ENCODE measurements at regions not wholly inside any gene's neighbourhood (a gene's known extent, or its start where the extent isn't known, plus 50 kb on each side); places are given as distances from the start of the nearest gene placed in this dataset.
"Not testable (repeated sequence)": the region's sequence is repeated elsewhere in the genome, so short reads cannot be mapped to it uniquely, and the experiment has no call there.

DNA sequence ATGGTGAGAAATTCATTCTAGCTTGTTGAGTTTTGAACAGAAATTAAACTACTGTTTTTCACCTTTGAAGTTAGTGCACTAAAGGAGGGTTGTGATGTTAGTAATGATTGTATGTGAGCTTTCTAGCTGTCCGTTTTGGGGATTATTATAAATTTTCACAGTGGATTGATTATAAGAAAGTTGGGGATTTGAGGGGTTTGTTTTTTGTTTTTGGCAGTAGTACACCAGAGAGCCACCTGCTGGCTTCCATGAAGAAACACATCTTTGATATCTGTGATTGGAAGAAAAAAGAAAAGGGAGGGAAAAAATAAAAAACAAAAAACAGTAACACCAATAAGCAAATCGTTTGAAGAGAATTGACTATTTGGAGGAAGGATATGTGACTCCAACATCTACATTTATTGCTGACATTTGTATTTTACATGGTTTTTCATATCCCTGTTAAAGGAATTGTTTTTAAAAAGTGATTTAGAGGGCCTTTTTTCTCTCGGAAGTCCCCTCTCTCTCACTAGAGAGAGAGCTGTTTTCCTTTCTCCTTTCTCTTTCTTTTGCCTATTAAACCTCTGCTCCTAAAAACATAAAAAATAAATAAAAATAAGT lies 1469.5 kb upstream of the GOT2 start:
- Histone ChIP-seq H3K36me3 (no peaks in the 10 kb centered on the region), H3K4me1 (no peaks in the 10 kb centered on the region), H3K27ac (no peak overlapping the region), H3K9me3 (no peaks in the 10 kb centered on the region), H3K27me3 (no peaks in the 10 kb centered on the region), H3K4me3 (no peak overlapping the region)
- TF ChIP-seq, protein P1, sequence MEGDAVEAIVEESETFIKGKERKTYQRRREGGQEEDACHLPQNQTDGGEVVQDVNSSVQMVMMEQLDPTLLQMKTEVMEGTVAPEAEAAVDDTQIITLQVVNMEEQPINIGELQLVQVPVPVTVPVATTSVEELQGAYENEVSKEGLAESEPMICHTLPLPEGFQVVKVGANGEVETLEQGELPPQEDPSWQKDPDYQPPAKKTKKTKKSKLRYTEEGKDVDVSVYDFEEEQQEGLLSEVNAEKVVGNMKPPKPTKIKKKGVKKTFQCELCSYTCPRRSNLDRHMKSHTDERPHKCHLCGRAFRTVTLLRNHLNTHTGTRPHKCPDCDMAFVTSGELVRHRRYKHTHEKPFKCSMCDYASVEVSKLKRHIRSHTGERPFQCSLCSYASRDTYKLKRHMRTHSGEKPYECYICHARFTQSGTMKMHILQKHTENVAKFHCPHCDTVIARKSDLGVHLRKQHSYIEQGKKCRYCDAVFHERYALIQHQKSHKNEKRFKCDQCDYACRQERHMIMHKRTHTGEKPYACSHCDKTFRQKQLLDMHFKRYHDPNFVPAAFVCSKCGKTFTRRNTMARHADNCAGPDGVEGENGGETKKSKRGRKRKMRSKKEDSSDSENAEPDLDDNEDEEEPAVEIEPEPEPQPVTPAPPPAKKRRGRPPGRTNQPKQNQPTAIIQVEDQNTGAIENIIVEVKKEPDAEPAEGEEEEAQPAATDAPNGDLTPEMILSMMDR (IDR thresholded peaks at IDR 0.05): peak in 1 of 2 donors; percentile 59
- no peak for DNase-seq (ENCODE audit: low spot score)

DNA sequence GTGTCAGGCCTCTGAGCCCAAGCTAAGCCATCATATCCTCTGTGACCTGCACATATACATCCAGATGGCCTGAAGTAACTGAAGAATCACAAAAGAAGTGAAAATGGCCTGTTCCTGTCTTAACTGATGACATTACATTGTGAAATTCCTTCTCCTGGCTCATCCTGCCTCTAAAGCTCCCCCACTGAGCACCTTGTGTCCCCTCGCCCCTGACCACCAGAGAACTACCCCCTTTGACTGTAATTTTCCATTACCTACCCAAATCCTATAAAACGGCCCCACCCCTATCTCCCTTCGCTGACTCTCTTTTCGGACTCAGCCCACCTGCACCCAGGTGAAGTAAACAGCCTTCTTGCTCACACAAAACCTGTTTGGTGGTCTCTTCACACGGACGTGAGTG lies 1466.6 kb upstream of the GOT2 start:
- H3K9me3 ChIP-seq; H3K27me3 ChIP-seq; H3K4me3 ChIP-seq; H3K27ac ChIP-seq; H3K36me3 ChIP-seq; H3K4me1 ChIP-seq; DNase-seq (ENCODE audit: low spot score): not testable (repeated sequence)

DNA sequence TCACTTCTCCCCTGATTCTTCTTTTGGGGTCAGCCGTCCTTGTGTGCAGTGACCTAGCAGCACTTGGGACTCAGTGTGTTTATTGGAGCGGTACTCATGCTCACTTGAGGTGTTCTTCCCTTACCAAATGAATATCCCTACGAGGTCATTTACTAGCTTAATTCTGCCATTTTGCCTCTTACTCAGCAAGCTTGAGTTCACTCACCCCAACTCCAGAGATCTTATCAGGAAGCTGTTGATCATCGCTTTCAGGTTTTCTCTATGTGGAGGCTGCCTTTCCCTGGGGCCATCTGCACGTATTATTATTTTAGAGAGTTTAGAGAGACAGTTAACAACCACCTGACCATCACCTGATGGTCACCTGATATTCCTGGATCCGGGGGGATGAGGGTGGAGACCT lies 1466.0 kb upstream of the GOT2 start:
- no peaks in the 10 kb centered on the region for H3K9me3 ChIP-seq
- no peak overlapping the region for H3K27ac ChIP-seq
- TF ChIP-seq, protein P1 (IDR thresholded peaks at IDR 0.05): no peak
- DNase-seq (ENCODE audit: low spot score): no peak
- H3K4me1 ChIP-seq: no peaks in the 10 kb centered on the region
- H3K4me3 ChIP-seq: no peak overlapping the region
- H3K36me3 ChIP-seq: no peaks in the 10 kb centered on the region
- H3K27me3 ChIP-seq: no peaks in the 10 kb centered on the region

DNA sequence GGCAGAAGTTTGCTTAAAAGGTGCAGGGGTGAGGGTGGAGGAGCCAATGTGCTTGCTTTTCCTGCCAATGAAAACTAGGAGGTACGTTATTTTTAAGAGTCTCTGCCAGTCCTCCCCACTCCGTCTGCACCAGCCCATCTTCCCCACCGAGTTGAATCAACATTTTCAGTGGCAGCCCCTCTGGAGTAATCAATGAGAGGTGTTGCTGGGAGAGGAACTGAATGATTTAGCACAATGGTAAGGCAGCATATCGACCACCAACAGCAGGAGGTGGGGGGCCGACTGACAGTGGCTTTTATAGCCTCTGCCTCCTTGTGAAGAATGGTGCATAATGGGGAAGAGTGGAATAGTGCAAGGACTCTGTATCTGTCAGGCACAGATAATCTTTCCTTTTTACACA lies 1465.0 kb upstream of the GOT2 start:
- TF ChIP-seq, protein P1 (IDR thresholded peaks at IDR 0.05): no peak
- DNase-seq (ENCODE audit: low spot score): no peak
- no peaks in the 10 kb centered on the region for H3K4me1 ChIP-seq

DNA sequence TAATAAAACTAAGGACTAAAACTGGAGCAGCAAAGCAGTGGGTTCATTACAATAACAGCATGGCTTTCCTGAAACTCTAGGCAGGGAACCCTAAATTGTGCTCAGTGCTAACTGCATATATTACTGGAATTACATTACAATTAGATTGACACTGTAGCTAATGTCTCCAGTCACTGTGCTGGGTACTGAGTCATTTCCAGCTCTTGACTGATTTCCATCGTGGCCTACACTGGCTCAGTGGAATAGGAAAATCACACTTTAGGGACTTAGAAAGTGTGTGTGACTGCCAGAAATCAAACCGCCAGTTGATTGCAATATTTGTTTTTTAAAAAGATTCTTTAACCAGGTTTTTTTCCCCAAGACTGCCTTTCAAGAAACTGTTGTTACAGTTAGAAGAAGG lies 1447.4 kb upstream of the GOT2 start:
- Histone ChIP-seq H3K9me3 (no peaks in the 10 kb centered on the region), H3K4me1 (no peaks in the 10 kb centered on the region), H3K27me3 (no peaks in the 10 kb centered on the region), H3K36me3 (no peaks in the 10 kb centered on the region), H3K4me3 (no peak overlapping the region), H3K27ac (no peak overlapping the region)
- DNase-seq (ENCODE audit: low spot score): no peak
- TF ChIP-seq, protein P1 (IDR thresholded peaks at IDR 0.05): no peak

More for the DNA sequence above, 1465.0 kb upstream of the GOT2 start:
- Histone ChIP-seq H3K27me3 (no peaks in the 10 kb centered on the region), H3K36me3 (no peaks in the 10 kb centered on the region), H3K27ac (no peak overlapping the region), H3K4me3 (no peak overlapping the region), H3K9me3 (no peaks in the 10 kb centered on the region)

DNA sequence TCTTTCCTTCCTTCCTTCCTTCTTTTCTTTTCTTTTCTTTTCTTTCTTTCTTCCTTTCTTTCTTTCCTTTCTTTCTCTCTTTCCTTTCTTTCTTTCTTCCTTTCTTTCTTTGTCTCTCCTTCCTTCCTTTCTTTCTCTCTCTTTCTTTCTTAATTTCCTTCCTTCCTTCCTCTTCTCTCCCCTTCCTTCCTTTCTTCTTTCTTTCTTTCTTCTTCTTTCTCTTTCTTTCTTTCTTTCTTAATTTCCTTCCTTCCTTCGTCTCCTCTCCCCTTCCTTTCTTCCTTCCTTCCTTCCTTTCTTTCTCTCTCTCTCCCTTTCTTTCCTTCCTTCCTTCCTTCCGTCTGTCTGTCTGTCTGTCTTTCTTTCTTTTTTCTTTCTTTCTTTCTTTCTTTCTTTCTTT lies 1446.5 kb upstream of the GOT2 start:
- TF ChIP-seq, protein P1 (IDR thresholded peaks at IDR 0.05): no peak
- Histone ChIP-seq H3K4me3 (no peak overlapping the region), H3K36me3 (no peaks in the 10 kb centered on the region), H3K9me3 (no peaks in the 10 kb centered on the region), H3K27me3 (no peaks in the 10 kb centered on the region), H3K27ac (no peak overlapping the region), H3K4me1 (no peaks in the 10 kb centered on the region)
- no peak for DNase-seq (ENCODE audit: low spot score)
